GM20431 (cell line): ENCODE measurements at regions not wholly inside any gene's neighbourhood (a gene's known extent, or its start where the extent isn't known, plus 50 kb on each side); places are given as distances from the start of the nearest gene placed in this dataset.

Experiments used
- in situ Hi-C: fragments of 300-500 bp; cut with MseI, MboI; formaldehyde crosslinking; loops from one replicate; pipeline ENCODE4 v1.15.0; 2020; ENCODE audit warnings: low sequenced_read_pairs; ENCODE audit not compliant: unreplicated experiment

DNA sequence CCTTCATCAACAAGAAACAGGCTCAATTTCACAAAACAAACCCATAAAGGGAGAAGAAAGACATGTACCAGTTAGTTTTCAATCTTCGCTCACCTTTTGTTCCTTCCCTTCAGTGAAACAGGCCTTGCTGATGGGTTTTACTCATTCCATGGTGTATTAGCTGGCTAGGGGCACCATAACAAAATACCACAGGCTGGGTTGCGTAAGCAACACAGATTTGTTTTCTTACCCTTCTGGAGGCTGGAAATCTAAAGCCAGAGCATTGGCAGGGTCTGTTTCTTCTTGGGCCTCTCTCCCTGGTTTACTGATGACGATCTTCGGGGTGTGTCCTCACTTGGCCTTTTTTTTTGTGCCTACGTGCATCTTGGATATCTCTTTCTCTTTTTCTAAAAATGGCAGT lies 383.4 kb upstream of the RBFOX1 start:
- in situ Hi-C loops = no loop called here

DNA sequence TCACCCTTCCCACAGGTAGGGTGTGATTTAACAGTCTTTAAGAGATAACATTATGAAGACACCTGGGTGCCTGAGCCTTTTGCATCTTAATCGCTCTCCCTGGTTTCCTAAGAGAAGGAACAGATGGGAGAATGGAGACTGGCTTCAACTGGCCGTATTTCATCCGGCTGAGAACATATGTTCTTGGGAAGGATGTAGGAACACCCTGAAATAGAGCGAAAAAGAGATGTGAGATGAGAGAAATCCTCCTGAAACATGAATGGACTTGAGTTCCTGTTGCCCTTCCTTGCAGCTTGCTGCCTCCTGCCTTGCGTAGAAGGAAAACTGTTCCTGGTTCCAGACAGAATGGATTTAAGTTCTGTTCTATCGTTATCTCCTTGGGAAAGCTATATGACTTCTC lies 385.4 kb upstream of the RBFOX1 start:
- in situ Hi-C loops = no loop called here

DNA sequence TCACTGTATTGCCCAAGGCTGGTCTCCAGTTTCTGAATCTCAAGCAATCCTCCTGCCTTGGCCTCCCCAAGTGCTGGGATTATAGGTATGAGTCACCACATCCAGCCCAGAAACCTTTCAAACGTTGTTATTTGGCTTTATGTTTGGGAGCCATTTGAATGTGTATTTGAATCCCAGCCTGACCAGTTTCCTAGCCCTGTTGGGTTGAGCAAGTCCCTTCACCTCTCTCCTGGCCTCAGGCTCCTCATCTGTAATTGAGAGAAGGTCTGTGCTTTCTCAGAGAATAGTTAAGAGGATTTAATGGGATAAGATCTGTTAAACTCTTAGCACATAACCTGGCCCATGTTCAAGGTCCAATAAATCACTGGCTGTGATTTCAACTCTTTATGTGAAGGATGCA lies 385.8 kb upstream of the RBFOX1 start:
- in situ Hi-C loops = no loop called here

GRCh38 chr16:6946106-6946505 lies 386.5 kb upstream of the RBFOX1 start:
- in situ Hi-C loops = no loop called here

DNA sequence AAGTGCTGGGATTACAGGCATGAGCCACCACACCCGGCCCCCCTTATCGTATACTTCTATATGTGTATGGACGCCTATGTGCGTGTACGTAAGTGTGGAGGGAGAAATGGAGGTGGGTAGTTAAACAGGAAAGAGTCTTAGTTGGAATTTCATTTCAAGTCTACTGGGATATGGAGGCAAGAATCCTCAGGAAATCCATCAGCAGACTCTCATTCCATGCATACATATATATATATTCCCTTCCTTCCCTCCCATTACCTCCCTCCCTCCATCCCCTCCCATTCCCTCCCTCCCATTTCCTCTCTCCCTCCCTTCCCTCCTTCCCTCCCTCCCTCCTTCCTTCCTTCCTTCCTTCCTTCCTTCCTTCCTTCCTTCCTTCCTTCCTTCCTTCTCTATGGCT lies 391.7 kb upstream of the RBFOX1 start:
- in situ Hi-C loops = no loop called here

DNA sequence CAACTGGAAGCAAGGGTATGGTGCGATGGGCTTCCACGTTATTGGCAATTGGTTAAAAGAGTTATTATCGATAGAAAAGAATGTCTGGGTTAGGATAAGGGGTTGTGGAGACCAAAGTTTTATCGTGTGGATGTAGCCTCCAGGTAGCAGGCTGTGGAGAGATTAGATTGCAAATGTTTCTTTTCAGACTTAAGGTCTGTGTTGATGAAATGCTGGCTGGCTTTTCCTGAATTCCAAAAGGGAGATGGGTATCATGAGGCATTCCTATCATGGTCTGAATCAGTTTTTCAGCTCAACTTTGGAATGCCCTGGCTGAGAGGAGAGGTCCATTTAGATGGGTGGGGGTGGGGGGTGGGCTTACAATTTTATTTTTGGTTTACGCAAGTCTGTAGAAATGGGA lies 395.0 kb upstream of the RBFOX1 start:
- in situ Hi-C loops = no loop called here

- in situ Hi-C loops = no loop called here
Observed at GRCh38 chr16:6932871-6933385, 399.7 kb upstream of the RBFOX1 start.

DNA sequence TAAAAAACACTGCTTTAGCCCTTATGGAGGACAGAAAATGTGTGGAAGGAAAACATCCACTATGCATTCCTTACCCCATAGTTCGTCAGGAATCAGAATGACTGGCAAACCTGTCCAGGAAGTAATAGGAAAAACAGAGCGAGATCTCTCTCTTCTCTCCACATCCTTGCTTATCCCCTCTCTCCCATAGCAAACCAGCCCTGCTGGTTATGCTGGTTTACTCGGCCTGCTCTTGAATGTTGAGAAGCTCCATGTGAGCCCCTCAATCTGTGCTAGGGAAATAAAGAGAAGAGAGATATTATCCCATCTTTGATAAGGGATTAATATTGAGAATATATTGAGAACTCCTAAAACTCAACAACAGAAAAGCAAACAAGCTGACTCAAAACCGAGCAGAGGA lies 402.8 kb upstream of the RBFOX1 start:
- in situ Hi-C loops = no loop called here

DNA sequence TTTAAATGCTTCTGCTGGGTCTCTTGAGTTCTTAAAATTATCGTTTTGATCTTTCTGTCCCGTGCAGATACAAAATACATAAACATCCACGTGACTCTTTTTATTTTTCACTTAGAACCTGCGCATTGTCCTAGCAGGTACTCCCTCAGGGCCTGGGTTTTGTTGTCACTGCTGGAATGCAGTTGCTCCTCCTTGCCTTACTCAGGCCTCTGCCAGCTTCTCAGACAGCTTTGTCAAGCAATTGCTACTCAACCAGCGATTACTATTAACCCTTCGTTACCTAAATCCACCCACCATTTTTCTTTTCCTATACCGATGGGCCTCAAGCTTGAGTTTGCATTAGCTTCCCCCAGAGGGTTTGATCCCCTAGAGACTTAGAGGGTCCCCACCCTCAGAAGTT lies 405.9 kb upstream of the RBFOX1 start:
- in situ Hi-C loops = no loop called here

DNA sequence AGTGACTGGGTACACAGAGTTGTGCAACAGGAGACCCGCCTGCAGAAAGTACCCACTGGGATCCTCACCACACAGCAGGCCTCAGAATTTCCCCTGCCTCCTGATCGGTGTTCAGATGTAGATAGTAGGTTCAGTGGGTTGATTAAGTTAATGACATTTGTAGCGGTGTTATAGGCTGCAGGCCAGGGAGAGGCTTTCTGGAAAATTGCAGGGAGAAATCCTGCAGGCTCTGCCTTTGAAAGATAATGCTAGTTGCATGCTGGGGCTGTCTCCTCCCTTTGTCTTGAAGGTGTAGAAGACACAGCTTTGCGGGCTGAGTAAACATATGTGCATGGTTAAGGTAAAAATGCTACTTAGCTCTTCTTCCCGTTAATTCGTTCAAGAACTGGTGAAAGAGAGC lies 406.3 kb upstream of the RBFOX1 start:
- in situ Hi-C loops = no loop called here

- in situ Hi-C loops = no loop called here
Observed at GRCh38 chr16:6918646-6919045, 414.0 kb upstream of the RBFOX1 start.

DNA sequence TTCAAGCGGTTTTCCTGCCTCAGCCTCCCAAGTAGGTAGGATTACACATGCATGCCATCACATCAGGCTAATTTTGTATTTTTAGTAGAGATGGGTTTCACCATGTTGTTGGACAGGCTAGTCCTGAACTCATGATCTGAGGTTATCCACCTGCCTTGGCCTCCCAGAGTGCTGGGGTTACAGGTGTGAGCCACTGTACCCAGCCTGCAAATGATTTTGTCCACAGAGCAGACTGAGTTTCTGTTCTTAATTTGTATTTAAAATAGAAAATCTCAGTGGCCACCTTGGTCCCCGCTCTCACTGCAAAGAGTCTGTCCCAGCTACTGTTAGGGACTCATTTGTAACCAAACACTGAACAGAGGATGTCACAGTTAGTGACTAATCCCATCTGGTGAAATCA lies 415.7 kb upstream of the RBFOX1 start:
- in situ Hi-C loops = no loop called here

DNA sequence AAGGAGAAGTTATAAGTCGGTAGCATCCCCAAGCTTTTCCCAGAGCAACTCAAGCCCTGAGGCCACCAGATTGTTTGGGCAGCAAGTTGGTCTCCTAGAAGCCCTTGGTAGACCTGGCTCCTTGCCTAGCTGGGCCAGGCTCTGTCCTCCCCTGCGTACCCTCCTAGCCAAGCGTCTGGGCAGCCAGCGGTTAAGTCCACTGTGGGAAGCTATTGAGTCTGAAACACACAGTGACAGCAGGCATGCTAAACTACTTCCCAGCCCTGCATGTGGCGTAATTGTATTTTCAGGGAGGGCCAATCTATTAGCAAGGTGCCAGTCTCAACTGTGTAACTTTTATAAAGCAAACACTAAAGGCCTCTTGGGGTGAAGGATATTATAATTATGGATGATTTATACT lies 419.1 kb upstream of the RBFOX1 start:
- in situ Hi-C loops = no loop called here

DNA sequence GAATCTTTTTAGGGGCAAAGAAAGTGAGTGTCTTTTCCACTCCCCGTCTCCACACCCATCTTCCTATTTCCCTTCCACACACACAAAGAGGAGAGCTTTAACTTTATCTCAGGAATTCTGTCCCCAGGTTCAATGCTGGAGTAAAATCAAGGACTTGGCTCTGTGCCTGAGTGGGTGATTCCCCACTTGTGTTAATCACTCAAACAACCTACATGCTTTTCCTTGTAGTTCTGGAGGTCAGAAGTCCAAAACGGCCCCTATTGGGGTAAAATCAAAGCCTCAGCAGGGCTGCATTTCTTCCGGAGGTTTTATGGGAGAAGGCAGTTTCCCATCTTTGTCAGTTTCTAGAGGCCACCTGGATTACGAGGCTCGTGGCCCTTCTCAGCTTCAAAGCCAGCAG lies 422.3 kb upstream of the RBFOX1 start:
- in situ Hi-C loops = no loop called here

GRCh38 chr16:6905601-6906000 lies 427.0 kb upstream of the RBFOX1 start:
- in situ Hi-C loops = no loop called here

DNA sequence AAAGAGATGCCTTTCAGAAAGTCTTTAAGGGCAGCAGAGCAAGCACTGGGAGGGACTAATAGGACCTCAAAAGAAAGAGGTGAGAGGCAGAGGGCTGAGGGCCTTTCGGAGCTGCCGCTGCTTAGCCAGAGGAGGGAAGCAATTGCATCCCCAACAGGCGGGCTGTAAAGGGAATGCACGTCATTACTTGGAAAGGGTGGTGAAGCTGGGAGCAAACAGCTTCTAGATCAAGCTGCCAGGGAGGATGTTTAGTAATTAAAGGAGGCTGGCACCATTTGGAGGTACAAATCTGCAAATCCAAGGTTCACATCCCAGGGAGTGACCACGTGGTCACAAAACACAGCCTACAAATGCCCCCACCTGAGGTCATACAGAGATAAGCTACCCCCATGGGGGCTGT lies 429.0 kb upstream of the RBFOX1 start:
- in situ Hi-C loops = no loop called here

DNA sequence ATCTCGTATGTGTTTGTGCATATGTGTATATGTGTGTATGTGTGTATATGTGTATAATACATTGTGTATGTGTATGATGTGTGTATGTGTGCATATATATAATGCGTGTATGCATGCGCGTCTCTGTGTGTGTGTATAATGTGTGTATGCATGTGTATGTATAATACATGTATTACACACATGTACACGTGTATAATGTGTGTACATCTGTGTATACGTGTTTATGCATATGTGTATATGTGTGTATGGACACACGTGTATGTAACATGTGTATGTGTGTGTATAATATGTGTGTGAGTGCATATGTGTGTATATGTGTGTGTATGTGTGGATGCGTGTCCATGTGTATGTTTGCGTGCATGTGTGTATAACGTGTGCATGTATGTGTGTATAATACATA lies 433.7 kb upstream of the RBFOX1 start:
- in situ Hi-C loops = no loop called here

- in situ Hi-C loops = no loop called here
Observed at GRCh38 chr16:6897876-6898485, 434.7 kb upstream of the RBFOX1 start.

DNA sequence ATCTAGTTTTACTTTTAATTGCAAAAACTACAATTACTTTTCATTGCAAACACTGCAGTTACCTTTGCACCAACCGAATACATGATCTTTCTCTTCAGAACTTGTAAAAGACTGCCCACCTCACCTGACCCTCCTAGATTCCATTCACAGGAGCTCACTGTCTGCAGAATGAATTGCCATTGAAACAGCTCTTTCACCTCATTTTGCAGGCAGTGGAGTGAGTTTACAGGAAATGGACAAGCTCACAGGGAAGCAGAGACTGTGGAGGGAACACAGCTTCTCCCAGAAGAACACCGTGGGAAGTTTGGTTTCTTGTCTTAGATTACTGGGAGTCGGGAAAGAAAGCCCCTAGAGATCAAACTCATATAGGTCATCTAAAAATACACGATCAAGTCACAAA lies 439.7 kb upstream of the RBFOX1 start:
- in situ Hi-C loops = no loop called here

- in situ Hi-C loops = no loop called here
Observed at GRCh38 chr16:6891496-6891895, 441.1 kb upstream of the RBFOX1 start.

DNA sequence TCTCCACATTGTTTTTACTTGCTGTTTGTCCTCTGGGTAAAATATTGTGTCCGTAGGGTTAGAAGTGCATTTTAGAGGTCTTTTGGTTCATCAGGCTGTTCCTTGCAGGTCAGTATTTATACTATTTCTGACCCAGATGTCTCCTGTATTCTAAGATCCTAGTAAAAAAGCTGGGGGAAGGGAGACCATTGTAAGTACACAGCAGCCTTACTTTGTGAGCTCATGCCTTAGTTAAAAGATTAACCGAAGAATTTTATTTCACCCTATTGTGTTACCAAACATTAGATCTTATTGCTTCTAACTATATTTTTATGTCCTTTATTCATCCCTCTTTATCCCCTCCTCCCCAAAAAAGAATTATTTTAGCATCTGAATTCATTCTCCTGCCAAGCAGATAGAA lies 444.1 kb upstream of the RBFOX1 start:
- in situ Hi-C loops = no loop called here

DNA sequence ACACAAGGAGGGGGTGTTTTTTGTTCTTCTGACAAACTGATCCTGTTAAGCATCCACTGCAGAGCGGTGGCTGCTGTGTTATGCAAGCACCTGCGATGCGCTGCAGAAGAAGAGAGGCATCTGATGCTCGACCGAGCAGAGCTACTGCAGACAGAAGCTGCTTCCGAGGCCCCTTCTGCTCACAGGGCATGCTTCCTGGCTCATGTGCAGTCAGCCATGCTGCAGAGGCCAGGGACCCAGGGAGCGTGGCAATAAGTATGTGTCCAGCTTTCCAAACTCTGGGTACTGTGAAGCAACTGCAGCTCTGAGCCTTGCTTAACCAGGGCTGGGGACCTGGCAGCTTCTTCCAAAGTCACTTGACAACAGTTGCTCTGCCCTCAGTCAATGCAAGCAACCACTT lies 448.6 kb upstream of the RBFOX1 start:
- in situ Hi-C loops = no loop called here

DNA sequence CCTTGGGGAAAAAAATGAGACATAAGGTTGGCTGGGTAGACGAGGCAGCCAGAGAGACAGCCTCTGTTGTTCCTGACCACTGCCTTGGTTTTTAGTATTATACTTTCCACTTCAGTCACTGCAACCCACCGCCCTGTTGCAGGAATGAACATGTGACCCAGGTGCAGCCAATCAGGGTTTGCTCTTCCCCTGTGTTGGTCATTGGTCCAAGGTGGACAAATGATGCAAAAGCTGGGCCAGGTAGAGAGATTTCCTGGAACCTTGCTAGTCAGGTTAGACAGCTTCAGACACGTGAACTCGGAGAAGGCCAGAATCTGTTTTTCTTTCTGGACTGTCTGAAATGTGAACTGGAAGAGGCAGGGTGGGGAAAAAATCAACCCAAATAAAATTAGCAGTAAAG lies 452.4 kb upstream of the RBFOX1 start:
- in situ Hi-C loops = no loop called here
